ENCODE measurements at regions not wholly inside any gene's neighbourhood (a gene's known extent, or its start where the extent isn't known, plus 50 kb on each side); places are given as distances from the start of the nearest gene placed in this dataset.

GRCh38 chr13:84487752-84488151 lies 605.5 kb upstream of the SLITRK1 start:
- H3K4me2 ChIP-seq (ENCODE audit: control insufficient read depth, insufficient read depth) = no peak overlapping the region
- no peaks in the 10 kb centered on the region for H3K79me2 ChIP-seq (ENCODE audit: control insufficient read depth, insufficient read depth, low read length)
- H3K27me3 ChIP-seq (replicated peaks in 1 of 2; ENCODE audit: control insufficient read depth in 2 of 2, insufficient read depth in 2 of 2, low read length in 1 of 2) = no peaks in the 10 kb centered on the region
- DNase-seq (ENCODE audit: low read depth, low spot score) = no peak
- in situ Hi-C loops (cut with MboI) (no loop called here), intact Hi-C loops (cut with micrococcal nuclease; ENCODE audit: unreplicated experiment) (no loop called here)
- SMC1A ChIA-PET (ENCODE audit: uncharacterized antibody, unreplicated experiment) = interaction anchor here (0.9 to 1.1 kb wide), 2 partner anchors 76 to 87 kb away, joined by 3 to 5 read pairs; no protein-coding TSS in a partner anchor
- no peaks in the 10 kb centered on the region for H3K4me1 ChIP-seq (ENCODE audit: control insufficient read depth, insufficient read depth, low read length)
- TF ChIP-seq SIN3A (IDR thresholded peaks at IDR 0.05; ENCODE audit: low read depth, low read length) (no peak), RCOR1 (conservative IDR thresholded peaks at IDR 0.05; ENCODE audit: low read depth, low read length) (no peak), SP1 (IDR thresholded peaks at IDR 0.05; ENCODE audit: low read depth, low read length) (no peak), ZNF217 (IDR thresholded peaks at IDR 0.05) (no peak), RFX5 (IDR thresholded peaks at IDR 0.05; ENCODE audit: low read depth, low read length) (no peak), JUND (IDR thresholded peaks at IDR 0.05; ENCODE audit: low read depth, low read length) (no peak), BACH1 (IDR thresholded peaks at IDR 0.05; ENCODE audit: borderline replicate concordance) (no peak), TBL1XR1 (IDR thresholded peaks at IDR 0.05; ENCODE audit: low read depth, low read length) (no peak), MTA2 (IDR thresholded peaks at IDR 0.05; ENCODE audit: low read depth) (no peak), TARDBP (IDR thresholded peaks at IDR 0.05; ENCODE audit: borderline replicate concordance) (no peak), TCF12 (IDR thresholded peaks at IDR 0.05; ENCODE audit: low read depth, low read length) (no peak), E2F4 (IDR thresholded peaks at IDR 0.05; ENCODE audit: low read depth, low read length) (no peak)
- RAD21 ChIA-PET (ENCODE audit: unreplicated experiment) = interaction anchor here (1.2 to 1.3 kb wide), 2 partner anchors 9 to 10 kb away, joined by 4 to 10 read pairs; no protein-coding TSS in a partner anchor
- no peaks in the 10 kb centered on the region for H3K9me3 ChIP-seq (replicated peaks; ENCODE audit: control insufficient read depth, insufficient read depth, low read length)
- H3K9ac ChIP-seq (ENCODE audit: control insufficient read depth, insufficient read depth, low read length) = no peak overlapping the region
- no peak overlapping the region for H3K27ac ChIP-seq (ENCODE audit: control insufficient read depth, insufficient read depth)
- ATAC-seq = no peak
- H4K20me1 ChIP-seq (ENCODE audit: control insufficient read depth, insufficient read depth) = no peaks in the 10 kb centered on the region
- no TSS peak for BruUV-seq (replicated peaks)
- H2AFZ ChIP-seq (ENCODE audit: control insufficient read depth, low read depth, low read length) = no peak overlapping the region
- no peaks in the 10 kb centered on the region for H3K36me3 ChIP-seq (ENCODE audit: control insufficient read depth in 2 of 2, insufficient read depth in 2 of 2, low read length in 1 of 2)
- WGBS (ENCODE audit: insufficient coverage, insufficient replicate concordance, low lambda C conversion rate, missing lambda C conversion rate) = 0% methylated on average over 1 of the region's 1 CpG
- H3K4me3 ChIP-seq = no peak overlapping the region
- CTCF ChIA-PET = interaction anchor here (0.9 kb wide), 1 partner anchor 32 kb away, joined by 3 read pairs; no protein-coding TSS in a partner anchor
- FAIRE-seq = no peak
- POLR2A ChIA-PET = no interaction called here
